ENCODE measurements at regions not wholly inside any gene's neighbourhood (a gene's known extent, or its start where the extent isn't known, plus 50 kb on each side); places are given as distances from the start of the nearest gene placed in this dataset.

DNA sequence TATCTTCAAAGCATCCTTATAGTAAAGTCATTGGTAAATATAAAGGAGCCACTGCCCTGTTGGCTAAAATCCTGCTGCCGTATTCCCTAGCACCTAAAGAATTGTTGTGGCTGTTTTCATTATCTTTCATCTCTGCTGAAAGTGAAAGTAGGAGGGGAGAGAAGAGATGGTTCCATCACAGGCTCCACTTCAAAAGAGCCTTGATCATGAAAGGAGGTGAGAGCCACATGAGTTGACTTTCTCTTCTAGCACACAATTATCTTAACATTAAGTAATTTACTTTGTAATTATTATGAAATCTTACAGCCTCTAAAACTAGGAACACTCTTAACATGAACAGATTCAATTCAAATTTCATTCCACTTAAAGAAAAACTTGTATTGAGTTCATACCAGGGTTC lies 1050.9 kb upstream of the LRRTM1 start:
- H3K36me3 Mint-ChIP-seq (ENCODE audit: low read depth): no peaks in the 10 kb centered on the region
- H3K4me3 Mint-ChIP-seq: no peak overlapping the region
- H3K27me3 Mint-ChIP-seq: no peaks in the 10 kb centered on the region
- H3K9me3 Mint-ChIP-seq: peaks cover 16% of the 10 kb centered on the region
- H3K4me1 Mint-ChIP-seq: no peaks in the 10 kb centered on the region
- intact Hi-C loops (cut with micrococcal nuclease): no loop called here
- no peak overlapping the region for H3K27ac Mint-ChIP-seq
- no peak for DNase-seq

DNA sequence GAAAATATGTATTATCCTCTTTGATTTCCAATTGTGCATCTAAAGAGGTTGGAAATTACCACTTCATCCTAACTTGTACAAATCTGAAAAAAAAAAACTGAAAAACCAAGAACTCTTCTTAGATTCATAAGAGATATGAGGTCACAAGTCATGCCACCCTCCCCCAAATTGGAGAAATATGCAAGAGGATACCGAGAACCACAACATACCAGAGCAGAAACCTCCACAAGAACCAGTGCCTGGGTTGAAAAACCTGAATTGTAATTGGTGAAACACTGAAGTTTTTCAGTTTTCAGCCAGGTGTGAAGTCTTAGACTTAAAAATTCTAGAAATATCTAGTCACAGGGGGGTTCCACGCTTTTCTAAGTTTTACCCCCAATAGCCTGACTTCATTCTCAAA lies 1029.5 kb upstream of the LRRTM1 start:
- no peak for DNase-seq
- intact Hi-C loops (cut with micrococcal nuclease): no loop called here
- no peaks in the 10 kb centered on the region for H3K27me3 Mint-ChIP-seq
- no peak overlapping the region for H3K4me3 Mint-ChIP-seq
- no peaks in the 10 kb centered on the region for H3K9me3 Mint-ChIP-seq
- no peaks in the 10 kb centered on the region for H3K36me3 Mint-ChIP-seq (ENCODE audit: low read depth)
- H3K27ac Mint-ChIP-seq: no peak overlapping the region
- H3K4me1 Mint-ChIP-seq: no peaks in the 10 kb centered on the region

DNA sequence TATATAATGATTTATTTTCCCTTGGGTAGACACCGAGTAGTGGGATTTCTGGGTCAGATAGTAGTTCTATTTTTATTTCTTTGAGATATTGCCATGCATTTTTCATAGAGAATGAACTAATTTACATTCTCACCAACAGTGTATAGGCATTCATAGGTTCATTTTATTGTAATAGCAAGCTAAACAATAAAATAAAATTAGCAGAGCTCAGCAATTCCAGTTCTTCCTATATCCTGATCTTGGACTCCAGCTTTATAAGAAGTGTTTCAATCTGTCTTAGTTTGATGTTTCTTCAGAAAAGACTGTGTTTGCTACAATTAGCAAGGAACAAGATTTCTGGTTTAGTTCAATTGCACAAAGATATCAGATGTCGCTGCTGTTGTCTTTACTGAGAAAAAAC lies 1024.4 kb upstream of the LRRTM1 start:
- intact Hi-C loops (cut with micrococcal nuclease): no loop called here
- Mint-ChIP-seq H3K9me3 (peaks cover 7% of the 10 kb centered on the region), H3K27me3 (no peaks in the 10 kb centered on the region), H3K36me3 (ENCODE audit: low read depth) (no peaks in the 10 kb centered on the region), H3K4me1 (no peaks in the 10 kb centered on the region), H3K27ac (no peak overlapping the region), H3K4me3 (no peak overlapping the region)
- DNase-seq: no peak

DNA sequence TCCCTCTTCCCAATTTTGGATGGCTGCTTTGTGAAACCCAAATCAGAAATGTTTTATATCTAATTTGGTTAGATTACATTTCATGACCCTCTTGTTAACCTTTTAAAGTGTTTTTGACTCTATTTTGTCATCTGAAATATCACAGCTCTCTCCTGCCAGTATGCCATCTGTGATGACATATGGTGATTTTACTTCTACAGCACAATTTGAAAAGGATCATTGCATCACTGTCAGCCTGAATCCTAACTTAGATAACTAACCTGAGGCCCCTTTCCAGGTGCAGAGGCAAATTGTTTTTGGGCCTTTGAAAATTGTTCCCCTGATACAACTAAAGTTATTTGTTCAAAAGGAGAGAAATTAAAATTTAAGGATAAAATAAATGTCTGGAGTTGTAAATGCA lies 1023.4 kb upstream of the LRRTM1 start:
- Mint-ChIP-seq H3K9me3 (peaks cover 7% of the 10 kb centered on the region), H3K27me3 (no peaks in the 10 kb centered on the region), H3K36me3 (ENCODE audit: low read depth) (no peaks in the 10 kb centered on the region), H3K4me1 (no peaks in the 10 kb centered on the region), H3K27ac (no peak overlapping the region), H3K4me3 (no peak overlapping the region)
- intact Hi-C loops (cut with micrococcal nuclease): no loop called here
- DNase-seq: no peak

DNA sequence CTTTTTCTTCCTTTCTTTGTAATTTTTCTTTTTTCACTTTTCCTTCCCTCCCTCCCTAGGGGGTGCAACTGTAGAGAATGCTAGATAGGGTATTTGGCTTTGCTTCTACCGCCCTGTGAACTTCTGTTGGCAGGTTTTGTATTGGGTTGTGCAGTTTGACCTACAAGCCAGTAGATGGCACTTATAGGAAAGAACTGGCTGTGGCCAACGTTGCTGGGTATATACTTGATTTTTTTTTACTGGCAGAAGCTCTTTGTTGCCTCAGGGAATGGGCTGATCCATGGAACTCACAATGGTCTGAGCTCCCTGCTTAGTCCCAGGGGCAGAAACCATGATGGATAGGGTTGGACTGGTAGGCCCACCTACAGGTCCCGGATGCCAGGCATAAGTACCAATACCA lies 1019.5 kb upstream of the LRRTM1 start:
- peaks cover 7% of the 10 kb centered on the region for H3K9me3 Mint-ChIP-seq
- no peak overlapping the region for H3K27ac Mint-ChIP-seq
- no peak for DNase-seq
- H3K27me3 Mint-ChIP-seq: no peaks in the 10 kb centered on the region
- no peak overlapping the region for H3K4me3 Mint-ChIP-seq
- no peaks in the 10 kb centered on the region for H3K36me3 Mint-ChIP-seq (ENCODE audit: low read depth)
- intact Hi-C loops (cut with micrococcal nuclease): no loop called here
- no peaks in the 10 kb centered on the region for H3K4me1 Mint-ChIP-seq

DNA sequence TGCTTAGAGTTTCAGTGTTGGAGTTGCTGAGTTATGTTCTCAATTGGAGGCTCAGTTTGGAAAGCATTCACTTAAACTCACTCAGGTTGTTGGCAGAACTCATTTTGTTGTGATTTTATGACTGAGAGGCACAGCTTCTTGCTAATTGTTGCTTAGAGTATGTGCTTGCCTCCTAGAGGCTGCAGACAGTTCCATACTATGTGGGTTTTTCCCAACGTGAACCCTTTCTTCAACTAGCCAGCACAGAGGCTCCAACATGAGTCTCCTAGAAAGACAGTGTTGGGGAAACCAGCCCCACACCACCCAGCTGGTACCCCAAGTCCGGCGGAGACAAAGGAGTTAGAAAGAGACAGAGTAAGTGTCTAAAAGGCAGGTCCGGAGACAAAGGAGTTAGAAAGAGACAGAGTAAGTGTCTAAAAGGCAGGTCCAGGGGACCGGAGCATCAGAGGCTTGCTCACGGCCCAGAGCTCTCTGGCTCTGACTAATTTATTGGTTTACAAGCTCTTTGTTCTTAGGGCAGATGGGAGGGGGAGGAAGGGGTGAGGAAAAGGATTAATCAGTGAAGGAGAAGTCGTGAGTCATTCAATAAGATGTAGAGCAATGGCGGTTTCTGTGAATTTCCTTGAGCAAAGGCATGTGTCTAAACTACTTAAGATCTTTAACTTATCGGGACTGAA lies 999.7 kb upstream of the LRRTM1 start:
- Mint-ChIP-seq H3K27ac (no peak overlapping the region), H3K36me3 (ENCODE audit: low read depth) (no peaks in the 10 kb centered on the region), H3K4me1 (no peaks in the 10 kb centered on the region), H3K27me3 (no peaks in the 10 kb centered on the region), H3K4me3 (no peak overlapping the region), H3K9me3 (peaks cover 3% of the 10 kb centered on the region)
- intact Hi-C loops (cut with micrococcal nuclease): no loop called here
- no peak for DNase-seq

DNA sequence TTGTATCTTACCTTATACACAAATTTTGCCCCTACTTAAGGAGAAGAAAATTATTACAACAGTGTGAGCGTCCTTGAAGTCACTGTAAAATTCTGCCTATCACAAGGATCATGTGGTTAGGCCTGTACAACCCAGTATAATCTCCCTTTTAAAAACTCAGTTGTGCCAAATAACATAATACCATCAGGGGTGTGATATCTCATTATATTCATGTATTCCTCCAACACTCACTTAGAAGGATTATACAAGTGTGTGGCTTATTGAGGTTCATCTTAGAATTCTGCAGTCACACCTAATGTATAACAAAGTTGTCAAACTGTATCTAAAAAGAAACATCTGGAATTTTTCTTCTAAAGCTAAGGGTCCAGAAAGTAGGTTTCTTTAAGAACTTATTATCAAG lies 998.8 kb upstream of the LRRTM1 start:
- no peak overlapping the region for H3K4me3 Mint-ChIP-seq
- H3K27ac Mint-ChIP-seq: no peak overlapping the region
- H3K36me3 Mint-ChIP-seq (ENCODE audit: low read depth): no peaks in the 10 kb centered on the region
- intact Hi-C loops (cut with micrococcal nuclease): no loop called here
- H3K27me3 Mint-ChIP-seq: no peaks in the 10 kb centered on the region
- DNase-seq: no peak
- peaks cover 3% of the 10 kb centered on the region for H3K9me3 Mint-ChIP-seq
- H3K4me1 Mint-ChIP-seq: no peaks in the 10 kb centered on the region

DNA sequence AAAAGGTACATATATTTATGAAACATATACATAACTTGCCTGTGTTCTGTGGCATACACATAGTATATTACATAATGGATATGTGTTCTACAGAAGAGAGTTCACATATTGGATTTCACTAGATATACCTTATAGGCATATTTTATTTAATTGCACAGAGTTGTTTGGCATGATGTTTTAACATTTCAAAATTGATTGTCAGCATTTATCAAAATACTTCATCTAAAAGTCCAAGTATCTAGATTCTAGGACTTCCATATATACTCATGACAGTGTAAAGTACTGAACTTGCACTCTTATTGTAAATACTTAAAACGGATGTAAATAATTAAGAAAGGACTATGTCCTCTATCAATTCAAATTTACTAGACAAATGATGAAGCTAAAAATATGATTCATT lies 995.3 kb upstream of the LRRTM1 start:
- H3K4me1 Mint-ChIP-seq: no peaks in the 10 kb centered on the region
- no peaks in the 10 kb centered on the region for H3K27me3 Mint-ChIP-seq
- H3K27ac Mint-ChIP-seq: no peak overlapping the region
- intact Hi-C loops (cut with micrococcal nuclease): no loop called here
- no peak for DNase-seq
- H3K36me3 Mint-ChIP-seq (ENCODE audit: low read depth): no peaks in the 10 kb centered on the region
- peaks cover 6% of the 10 kb centered on the region for H3K9me3 Mint-ChIP-seq
- no peak overlapping the region for H3K4me3 Mint-ChIP-seq

DNA sequence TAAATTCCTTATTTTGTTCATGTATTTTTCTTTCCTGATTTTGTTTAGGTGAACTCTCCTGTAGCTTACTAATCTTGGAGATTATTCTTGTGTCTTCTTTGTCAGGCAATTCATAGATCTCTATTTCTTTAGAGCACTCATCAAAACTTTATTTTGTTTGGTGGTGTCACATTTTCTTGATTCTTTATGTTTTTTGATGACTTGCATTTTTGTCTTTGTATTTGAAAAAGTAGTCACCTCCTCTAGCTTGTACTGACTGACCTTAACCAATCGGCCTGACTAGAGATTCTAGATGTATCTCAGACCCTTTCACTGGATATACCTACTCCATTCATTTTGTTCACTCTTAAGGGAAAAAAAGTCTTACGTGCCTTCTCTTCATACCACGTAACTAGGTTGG lies 986.3 kb upstream of the LRRTM1 start:
- Mint-ChIP-seq H3K4me3 (no peak overlapping the region), H3K9me3 (peaks cover 4% of the 10 kb centered on the region), H3K27ac (no peak overlapping the region), H3K36me3 (ENCODE audit: low read depth) (no peaks in the 10 kb centered on the region), H3K27me3 (no peaks in the 10 kb centered on the region), H3K4me1 (no peaks in the 10 kb centered on the region)
- intact Hi-C loops (cut with micrococcal nuclease): no loop called here
- no peak for DNase-seq

DNA sequence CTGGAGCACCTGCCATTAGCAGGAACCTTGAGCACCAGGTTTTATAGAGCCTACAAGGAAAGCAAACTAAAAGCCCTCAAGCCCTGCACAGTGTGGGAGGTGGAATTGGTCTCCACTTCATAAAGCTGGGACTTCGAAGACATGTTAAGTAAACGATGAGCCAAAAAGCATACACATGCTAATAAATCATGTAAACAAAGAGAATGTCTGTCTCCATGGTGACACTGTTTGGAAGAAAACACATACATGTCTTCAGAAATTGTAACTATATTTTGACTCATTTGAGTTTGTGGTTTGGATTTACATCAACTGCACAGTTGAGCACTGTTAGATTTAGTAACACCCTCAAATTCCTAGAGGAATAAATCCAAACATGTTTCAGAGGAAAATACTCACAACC lies 978.5 kb upstream of the LRRTM1 start:
- no peaks in the 10 kb centered on the region for H3K9me3 Mint-ChIP-seq
- no peaks in the 10 kb centered on the region for H3K4me1 Mint-ChIP-seq
- no peaks in the 10 kb centered on the region for H3K36me3 Mint-ChIP-seq (ENCODE audit: low read depth)
- H3K4me3 Mint-ChIP-seq: no peak overlapping the region
- DNase-seq: no peak
- no peaks in the 10 kb centered on the region for H3K27me3 Mint-ChIP-seq
- intact Hi-C loops (cut with micrococcal nuclease): no loop called here
- no peak overlapping the region for H3K27ac Mint-ChIP-seq

DNA sequence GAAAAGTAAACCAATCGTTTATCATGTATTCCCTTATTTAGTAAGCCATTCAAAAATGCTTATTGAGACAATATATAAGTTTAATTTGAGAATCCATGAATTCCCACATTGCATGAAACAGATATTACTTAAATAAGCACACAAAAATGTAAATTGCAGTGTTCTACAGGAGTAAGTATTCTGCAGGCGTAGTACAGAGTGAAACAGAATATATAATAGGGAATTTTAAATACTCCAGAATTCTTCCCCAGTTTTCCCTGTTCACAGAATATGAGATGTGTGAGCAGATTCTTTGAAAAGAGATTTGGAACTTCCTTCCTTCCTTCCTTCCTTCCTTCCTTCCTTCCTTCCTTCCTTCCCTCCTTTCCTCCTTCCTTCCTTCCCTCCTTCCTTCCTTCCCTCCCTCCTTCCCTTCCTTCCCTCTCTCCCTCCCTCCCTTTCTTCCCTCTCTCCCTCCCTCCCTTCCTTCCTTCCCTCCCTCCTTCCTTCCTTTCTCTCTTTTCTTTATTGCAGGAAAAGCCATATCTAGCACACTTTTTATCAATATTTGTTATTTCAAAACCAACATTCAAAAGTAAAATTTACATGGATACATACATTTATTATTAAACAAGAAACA lies 977.7 kb upstream of the LRRTM1 start:
- no peaks in the 10 kb centered on the region for H3K4me1 Mint-ChIP-seq
- H3K36me3 Mint-ChIP-seq (ENCODE audit: low read depth): no peaks in the 10 kb centered on the region

DNA sequence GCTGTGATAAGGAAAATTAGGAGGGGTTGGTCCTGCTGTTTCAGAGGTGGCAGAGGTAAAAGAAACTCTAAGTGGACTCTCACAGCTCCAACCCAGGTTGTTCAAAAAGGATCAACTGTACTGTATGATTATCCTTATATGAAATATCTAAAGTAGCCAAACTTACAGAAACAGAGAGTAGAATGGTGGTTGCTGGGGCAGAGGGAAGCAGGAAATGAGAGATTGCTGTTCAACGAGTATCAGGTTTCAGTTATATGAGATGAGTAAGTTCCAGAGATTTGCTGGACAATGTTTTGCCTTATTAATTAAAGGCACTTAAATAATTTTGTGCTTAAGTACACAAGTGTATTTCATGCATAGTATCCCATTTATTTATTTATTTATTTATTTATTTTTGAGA lies 972.0 kb upstream of the LRRTM1 start:
- intact Hi-C loops (cut with micrococcal nuclease): no loop called here
- Mint-ChIP-seq H3K27ac (no peak overlapping the region), H3K27me3 (no peaks in the 10 kb centered on the region), H3K4me1 (no peaks in the 10 kb centered on the region), H3K36me3 (ENCODE audit: low read depth) (no peaks in the 10 kb centered on the region), H3K9me3 (no peaks in the 10 kb centered on the region), H3K4me3 (no peak overlapping the region)
- DNase-seq: no peak

More for the DNA sequence above, 977.7 kb upstream of the LRRTM1 start:
- no peaks in the 10 kb centered on the region for H3K9me3 Mint-ChIP-seq
- no peak for DNase-seq
- no peaks in the 10 kb centered on the region for H3K27me3 Mint-ChIP-seq
- intact Hi-C loops (cut with micrococcal nuclease): no loop called here
- no peak overlapping the region for H3K27ac Mint-ChIP-seq
- no peak overlapping the region for H3K4me3 Mint-ChIP-seq

DNA sequence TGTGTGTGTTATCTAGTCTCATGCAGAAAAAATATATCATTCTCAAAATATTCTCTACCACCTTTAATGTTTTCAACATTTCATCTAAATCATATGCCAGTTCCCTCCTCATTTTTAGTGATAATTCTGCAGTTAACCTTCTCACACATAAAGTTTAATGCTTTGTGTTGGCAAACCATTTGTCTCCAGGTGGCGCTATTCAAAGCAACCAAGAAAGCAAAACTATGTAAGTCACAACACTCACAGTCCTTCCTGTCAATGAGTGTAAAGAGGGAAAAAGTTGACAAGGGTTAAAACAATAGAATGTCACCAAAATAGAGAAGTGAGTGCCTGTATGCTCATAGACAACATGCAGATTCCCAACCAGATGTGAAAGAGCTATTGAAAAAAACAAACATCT lies 961.6 kb upstream of the LRRTM1 start:
- Mint-ChIP-seq H3K36me3 (ENCODE audit: low read depth) (no peaks in the 10 kb centered on the region), H3K27ac (no peak overlapping the region)
- no peak for DNase-seq

DNA sequence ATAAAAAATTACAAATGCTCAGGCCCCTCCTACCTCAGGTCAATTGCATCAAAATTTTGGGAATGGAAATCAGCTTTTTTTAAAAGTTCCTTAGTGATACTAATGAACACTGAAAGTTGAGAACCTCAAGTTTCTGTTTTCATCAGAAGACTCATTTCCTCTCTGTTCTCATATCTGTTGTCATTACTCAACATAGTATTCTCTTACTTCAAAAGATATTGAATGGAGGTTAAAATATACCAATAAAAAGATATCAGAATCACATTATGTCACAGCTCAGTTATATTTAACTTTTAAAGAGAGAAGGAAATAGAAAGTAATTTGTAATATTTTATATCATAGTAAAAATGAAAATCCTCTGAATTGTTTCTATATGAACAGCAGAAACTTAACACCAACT lies 959.4 kb upstream of the LRRTM1 start:
- Mint-ChIP-seq H3K4me3 (no peak overlapping the region), H3K27me3 (no peaks in the 10 kb centered on the region), H3K9me3 (peaks cover 11% of the 10 kb centered on the region), H3K4me1 (no peaks in the 10 kb centered on the region), H3K27ac (no peak overlapping the region), H3K36me3 (ENCODE audit: low read depth) (no peaks in the 10 kb centered on the region)
- intact Hi-C loops (cut with micrococcal nuclease): no loop called here
- DNase-seq: no peak

More for the DNA sequence above, 961.6 kb upstream of the LRRTM1 start:
- no peak overlapping the region for H3K4me3 Mint-ChIP-seq
- intact Hi-C loops (cut with micrococcal nuclease): no loop called here
- no peaks in the 10 kb centered on the region for H3K27me3 Mint-ChIP-seq
- no peaks in the 10 kb centered on the region for H3K4me1 Mint-ChIP-seq
- peaks cover 8% of the 10 kb centered on the region for H3K9me3 Mint-ChIP-seq

DNA sequence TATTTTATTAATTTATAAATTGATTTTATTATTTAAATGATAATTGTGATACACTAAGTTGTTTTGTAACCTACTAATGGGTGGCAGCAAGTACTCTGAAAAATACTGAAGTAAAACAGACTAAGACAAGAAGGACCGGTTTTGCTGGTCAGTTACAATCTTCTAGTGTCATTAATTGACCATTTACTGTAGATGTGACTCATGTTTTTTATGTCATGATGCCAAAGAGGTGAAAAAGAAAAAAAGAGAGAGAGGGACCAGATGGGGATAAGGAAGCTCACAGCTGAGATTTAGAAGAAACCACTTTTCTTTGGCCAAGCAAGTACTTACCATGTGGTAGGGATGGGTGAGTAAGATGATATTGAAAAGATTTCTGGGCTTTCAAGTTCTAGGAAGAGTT lies 955.8 kb upstream of the LRRTM1 start:
- no peaks in the 10 kb centered on the region for H3K27me3 Mint-ChIP-seq

More for the DNA sequence above, 955.8 kb upstream of the LRRTM1 start:
- Mint-ChIP-seq H3K27ac (no peak overlapping the region), H3K9me3 (peaks cover 3% of the 10 kb centered on the region), H3K36me3 (ENCODE audit: low read depth) (no peaks in the 10 kb centered on the region), H3K4me1 (no peaks in the 10 kb centered on the region), H3K4me3 (no peak overlapping the region)
- no peak for DNase-seq
- intact Hi-C loops (cut with micrococcal nuclease): no loop called here

Measured in activated CD4-positive, alpha-beta T cell treated with anti-CD3 and anti-CD28 coated beads, Interleukin-2, amount 10 ng/mL, durations not matched to agents 24 days and 14 days (primary cell).